Lung (tissue), 11 donors: ENCODE measurements at regions not wholly inside any gene's neighbourhood (a gene's known extent, or its start where the extent isn't known, plus 50 kb on each side); places are given as distances from the start of the nearest gene placed in this dataset.

Source experiments
- ATAC-seq: fragments of 200-7000 bp; cut with Tn5 transposase; one replicate; pipeline ENCODE4 v1.9.1; 2020; ENCODE audit warnings: moderate number of reproducible peaks; ENCODE audit not compliant: insufficient read depth, low FRiP score
- DNase-seq, 3 donors: peaks; one replicate each; pipeline ENCODE4 v3.0.0-alpha.2; 2013 to 2017
- H3K27ac ChIP-seq, 2 donors: one replicate each; pipeline ENCODE4 v1.5.1; 2013; ENCODE audit warnings: mild to moderate bottlenecking in 2 of 2, moderate library complexity in 2 of 2, control low read depth in 1 of 2, inconsistent platforms in 1 of 2, low read depth in 1 of 2, low read length in 1 of 2
- H3K27me3 ChIP-seq, 3 donors: one replicate each; pipeline ENCODE4 v1.5.1; 2013; ENCODE audit warnings: low read length in 2 of 3; ENCODE audit not compliant: control insufficient read depth in 3 of 3, insufficient read depth in 3 of 3
- H3K36me3 ChIP-seq, 4 donors: one replicate each; pipeline ENCODE4 v1.5.1; 2013; ENCODE audit warnings: low read length in 4 of 4, mild to moderate bottlenecking in 1 of 4, moderate library complexity in 1 of 4; ENCODE audit not compliant: control insufficient read depth in 4 of 4, insufficient read depth in 4 of 4
- H3K4me1 ChIP-seq, 5 donors: one replicate each; pipeline ENCODE4 v1.5.1; 2013; ENCODE audit warnings: low read length in 5 of 5, mild to moderate bottlenecking in 2 of 5, moderate library complexity in 1 of 5; ENCODE audit not compliant: control insufficient read depth in 5 of 5, insufficient read depth in 5 of 5
- H3K4me3 ChIP-seq: one replicate; pipeline ENCODE4 v1.5.1; 2013; ENCODE audit warnings: mild to moderate bottlenecking, control low read depth, moderate library complexity
- H3K9ac ChIP-seq, 2 donors: one replicate each; pipeline ENCODE4 v1.5.1; 2013; ENCODE audit warnings: low read length in 2 of 2, control low read depth in 1 of 2; ENCODE audit not compliant: insufficient read depth in 1 of 2
- H3K9me3 ChIP-seq, 4 donors: one replicate each; pipeline ENCODE4 v1.5.1; 2013; ENCODE audit warnings: low read length in 3 of 4, mild to moderate bottlenecking in 1 of 4, moderate library complexity in 1 of 4; ENCODE audit not compliant: control insufficient read depth in 4 of 4, insufficient read depth in 3 of 4
- CTCF ChIP-seq: IDR thresholded peaks from 2 replicates; pipeline ENCODE4 v1.5.1; 2012; ENCODE audit warnings: mild to moderate bottlenecking; ENCODE audit errors: control extremely low read depth, extremely low read depth
- WGBS, 2 donors: extraction: QIAGEN DNeasy Blood & Tissue Kit; methylation state at CpG; one replicate each; pipeline ENCODE4 v1.1.7; 2013; 5-methylcytosine and 5-hydroxymethylcytosine counted together
- donor health status: control.
- donor health status: control.
- donor health status: Bipolar disorder and iron deficiency.
- donor health status: healthy.
- donor health status: DM: yes; HTN: yes; CAD: no.

GRCh38 chr6:114453737-114454276 lies 111.0 kb upstream of the HS3ST5 start:
- no peaks in the 10 kb centered on the region for H3K27me3 ChIP-seq
- no peak for TF ChIP-seq CTCF
- H3K4me3 ChIP-seq: no peak overlapping the region
- no peak overlapping the region for H3K9ac ChIP-seq
- H3K36me3 ChIP-seq: no peaks in the 10 kb centered on the region
- H3K4me1 ChIP-seq: no peaks in the 10 kb centered on the region
- H3K9me3 ChIP-seq: no peaks in the 10 kb centered on the region
- ATAC-seq (no peak), DNase-seq (no peak)
- no peak overlapping the region for H3K27ac ChIP-seq
- WGBS, 2 donors: 84 to 89% methylated on average over 1 of the region's 1 CpG

- no peaks in the 10 kb centered on the region for H3K27me3 ChIP-seq
- no peaks in the 10 kb centered on the region for H3K9me3 ChIP-seq
- H3K9ac ChIP-seq: no peak overlapping the region
- no peak overlapping the region for H3K27ac ChIP-seq
- no peaks in the 10 kb centered on the region for H3K4me1 ChIP-seq
- H3K36me3 ChIP-seq: no peaks in the 10 kb centered on the region
- no peak for DNase-seq
- TF ChIP-seq CTCF: no peak
- WGBS, 2 donors: 61 to 69% methylated on average over 4 of the region's 4 CpGs
- H3K4me3 ChIP-seq: no peak overlapping the region
- no peak for ATAC-seq
Observed at GRCh38 chr6:114452785-114453401, 110.1 kb upstream of the HS3ST5 start.

GRCh38 chr6:114450631-114451030 lies 107.8 kb upstream of the HS3ST5 start:
- H3K36me3 ChIP-seq: no peaks in the 10 kb centered on the region
- H3K4me1 ChIP-seq: no peaks in the 10 kb centered on the region
- H3K9ac ChIP-seq: no peak overlapping the region
- no peak for ATAC-seq
- no peaks in the 10 kb centered on the region for H3K27me3 ChIP-seq
- no peaks in the 10 kb centered on the region for H3K9me3 ChIP-seq
- 74 to 79% methylated on average over 2 of the region's 2 CpGs for WGBS, 2 donors
- no peak for TF ChIP-seq CTCF
- DNase-seq: no peak
- H3K4me3 ChIP-seq: no peak overlapping the region
- no peak overlapping the region for H3K27ac ChIP-seq

- Histone ChIP-seq H3K36me3 (no peaks in the 10 kb centered on the region), H3K4me3 (no peak overlapping the region), H3K27ac (no peak overlapping the region), H3K9ac (no peak overlapping the region), H3K4me1 (no peaks in the 10 kb centered on the region), H3K27me3 (no peaks in the 10 kb centered on the region), H3K9me3 (no peaks in the 10 kb centered on the region)
- ATAC-seq (no peak), DNase-seq (no peak)
- no peak for TF ChIP-seq CTCF
Observed at GRCh38 chr6:114449659-114450058, 106.8 kb upstream of the HS3ST5 start.
